Epithelial cell of proximal tubule (primary cell): ENCODE measurements at regions not wholly inside any gene's neighbourhood (a gene's known extent, or its start where the extent isn't known, plus 50 kb on each side); places are given as distances from the start of the nearest gene placed in this dataset.

Source experiments
- DNase-seq: peaks from one replicate; pipeline ENCODE4 v3.0.0-alpha.2; 2011; ENCODE audit warnings: low read depth
- H3K4me3 ChIP-seq: 2 replicates; pipeline ENCODE4 v1.5.1; 2011; ENCODE audit warnings: low read depth, mild to moderate bottlenecking, low read length
- TF ChIP-seq, protein P1 (sequence below): conservative IDR thresholded peaks from 2 replicates; pipeline ENCODE4 v1.5.1; 2012; ENCODE audit warnings: low read depth, mild to moderate bottlenecking, low read length

DNA sequence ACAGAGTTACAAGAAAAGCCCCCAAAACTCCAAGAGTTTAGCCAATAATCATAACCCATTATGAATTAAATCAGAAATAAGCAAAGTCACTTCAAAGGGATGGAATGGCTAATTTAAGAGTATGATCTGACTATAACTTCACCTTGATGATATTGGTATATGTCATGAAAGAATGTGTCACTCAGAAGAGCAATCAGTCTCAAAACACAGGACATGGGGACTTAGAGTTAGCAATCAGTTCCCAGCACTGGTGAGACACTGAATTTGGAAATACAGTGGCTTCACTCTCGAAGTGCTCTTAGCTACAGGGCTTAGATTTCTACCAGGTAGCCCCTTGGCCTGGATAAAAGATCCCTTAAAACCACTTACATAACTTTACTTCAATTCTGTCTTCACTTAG lies 65.7 kb upstream of the EXOC1L start:
- TF ChIP-seq, protein P1, sequence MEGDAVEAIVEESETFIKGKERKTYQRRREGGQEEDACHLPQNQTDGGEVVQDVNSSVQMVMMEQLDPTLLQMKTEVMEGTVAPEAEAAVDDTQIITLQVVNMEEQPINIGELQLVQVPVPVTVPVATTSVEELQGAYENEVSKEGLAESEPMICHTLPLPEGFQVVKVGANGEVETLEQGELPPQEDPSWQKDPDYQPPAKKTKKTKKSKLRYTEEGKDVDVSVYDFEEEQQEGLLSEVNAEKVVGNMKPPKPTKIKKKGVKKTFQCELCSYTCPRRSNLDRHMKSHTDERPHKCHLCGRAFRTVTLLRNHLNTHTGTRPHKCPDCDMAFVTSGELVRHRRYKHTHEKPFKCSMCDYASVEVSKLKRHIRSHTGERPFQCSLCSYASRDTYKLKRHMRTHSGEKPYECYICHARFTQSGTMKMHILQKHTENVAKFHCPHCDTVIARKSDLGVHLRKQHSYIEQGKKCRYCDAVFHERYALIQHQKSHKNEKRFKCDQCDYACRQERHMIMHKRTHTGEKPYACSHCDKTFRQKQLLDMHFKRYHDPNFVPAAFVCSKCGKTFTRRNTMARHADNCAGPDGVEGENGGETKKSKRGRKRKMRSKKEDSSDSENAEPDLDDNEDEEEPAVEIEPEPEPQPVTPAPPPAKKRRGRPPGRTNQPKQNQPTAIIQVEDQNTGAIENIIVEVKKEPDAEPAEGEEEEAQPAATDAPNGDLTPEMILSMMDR, result no peak

DNA sequence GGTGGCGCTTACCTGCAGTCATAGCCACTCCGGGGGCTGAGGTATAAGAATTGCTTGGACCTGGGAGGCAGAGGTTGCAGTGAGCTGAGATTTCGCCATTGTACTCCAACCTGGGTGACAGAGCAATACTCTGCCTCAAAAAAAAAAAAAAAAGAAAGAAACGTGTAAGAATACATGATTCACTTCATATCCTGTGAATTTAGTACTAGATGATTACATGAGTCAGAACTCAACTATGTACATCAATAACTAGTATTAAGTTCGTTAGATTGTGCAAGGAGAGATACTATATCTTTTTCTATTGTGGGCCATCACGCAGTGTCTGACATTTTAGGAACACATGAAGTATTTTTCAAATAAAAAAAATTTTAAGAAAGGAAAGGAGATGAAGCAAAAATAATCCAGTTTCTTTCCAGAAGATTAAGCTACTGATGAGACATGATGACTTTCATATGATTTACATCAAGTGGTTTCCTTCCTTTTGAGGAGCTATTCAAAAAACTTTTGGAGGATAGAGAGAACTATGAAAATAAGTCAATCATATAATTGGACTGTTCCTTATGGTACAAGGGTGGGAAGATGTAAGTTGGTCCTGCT lies 64.7 kb upstream of the EXOC1L start:
- no peak for DNase-seq
- no peak overlapping the region for H3K4me3 ChIP-seq
- TF ChIP-seq, protein P1, result no peak

More for the DNA sequence above, 65.7 kb upstream of the EXOC1L start:
- no peak for DNase-seq
- H3K4me3 ChIP-seq, result no peak overlapping the region

DNA sequence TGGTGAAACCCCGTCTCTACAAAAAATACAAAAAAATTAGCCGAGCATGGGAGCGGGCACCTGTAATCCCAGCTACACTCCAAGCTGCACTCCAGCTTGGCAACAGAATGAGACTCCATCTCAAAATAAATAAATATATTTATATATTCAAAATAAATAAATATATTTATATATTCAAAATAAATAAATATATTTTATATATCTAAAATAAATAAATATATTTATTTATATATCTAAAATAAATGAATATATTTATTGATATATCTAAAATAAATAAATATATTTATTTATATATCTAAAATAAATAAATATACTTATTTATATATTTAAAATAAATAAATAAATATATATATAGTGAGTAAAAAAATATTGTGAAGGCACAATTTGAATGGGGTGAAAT lies 63.4 kb upstream of the EXOC1L start:
- no peak overlapping the region for H3K4me3 ChIP-seq
- no peak for DNase-seq
- TF ChIP-seq, protein P1, result no peak

DNA sequence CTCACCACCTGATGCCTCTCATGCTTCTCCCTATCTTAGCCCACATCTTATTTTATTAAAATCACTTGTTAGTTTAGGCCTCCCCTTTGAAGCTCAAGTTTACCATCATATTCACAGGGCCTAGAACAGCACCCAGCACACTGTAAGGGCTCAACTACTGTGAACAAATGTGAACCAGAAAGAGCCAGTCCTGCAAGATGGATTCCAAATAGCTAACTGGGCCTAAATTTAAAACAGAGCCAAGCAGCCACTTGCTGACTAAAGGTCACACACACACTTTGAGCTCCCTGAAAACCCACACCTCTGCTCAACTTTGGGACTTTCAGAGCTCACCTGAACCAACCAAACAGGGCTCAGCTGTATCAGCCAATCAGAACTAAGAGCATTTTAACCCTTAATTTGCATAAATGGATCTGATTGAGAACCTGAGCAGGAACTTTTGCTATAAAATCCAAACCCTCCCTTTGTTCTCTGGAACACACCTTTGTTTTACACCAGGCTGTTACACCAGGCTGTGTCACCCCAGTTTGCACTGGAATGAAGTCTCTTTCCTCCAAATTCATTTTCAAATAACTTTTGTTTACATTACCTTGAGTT lies 62.1 kb upstream of the EXOC1L start:
- TF ChIP-seq, protein P1, result no peak
- no peak overlapping the region for H3K4me3 ChIP-seq
- no peak for DNase-seq

- TF ChIP-seq, protein P1, result no peak
- no peak for DNase-seq
- no peak overlapping the region for H3K4me3 ChIP-seq
These were observed 61.5 kb upstream of the EXOC1L start for GRCh38 chr4:55758066-55758465.

- no peak for DNase-seq
- H3K4me3 ChIP-seq, result no peak overlapping the region
- TF ChIP-seq, protein P1, result no peak
These were observed 61.0 kb upstream of the EXOC1L start for GRCh38 chr4:55758570-55758969.

- no peak for DNase-seq
- TF ChIP-seq, protein P1, result no peak
These were observed 56.8 kb upstream of the EXOC1L start for GRCh38 chr4:55762819-55763218.

More at GRCh38 chr4:55762819-55763218, 56.8 kb upstream of the EXOC1L start:
- no peak overlapping the region for H3K4me3 ChIP-seq
